ENCODE measurements at regions not wholly inside any gene's neighbourhood (a gene's known extent, or its start where the extent isn't known, plus 50 kb on each side); places are given as distances from the start of the nearest gene placed in this dataset.

DNA sequence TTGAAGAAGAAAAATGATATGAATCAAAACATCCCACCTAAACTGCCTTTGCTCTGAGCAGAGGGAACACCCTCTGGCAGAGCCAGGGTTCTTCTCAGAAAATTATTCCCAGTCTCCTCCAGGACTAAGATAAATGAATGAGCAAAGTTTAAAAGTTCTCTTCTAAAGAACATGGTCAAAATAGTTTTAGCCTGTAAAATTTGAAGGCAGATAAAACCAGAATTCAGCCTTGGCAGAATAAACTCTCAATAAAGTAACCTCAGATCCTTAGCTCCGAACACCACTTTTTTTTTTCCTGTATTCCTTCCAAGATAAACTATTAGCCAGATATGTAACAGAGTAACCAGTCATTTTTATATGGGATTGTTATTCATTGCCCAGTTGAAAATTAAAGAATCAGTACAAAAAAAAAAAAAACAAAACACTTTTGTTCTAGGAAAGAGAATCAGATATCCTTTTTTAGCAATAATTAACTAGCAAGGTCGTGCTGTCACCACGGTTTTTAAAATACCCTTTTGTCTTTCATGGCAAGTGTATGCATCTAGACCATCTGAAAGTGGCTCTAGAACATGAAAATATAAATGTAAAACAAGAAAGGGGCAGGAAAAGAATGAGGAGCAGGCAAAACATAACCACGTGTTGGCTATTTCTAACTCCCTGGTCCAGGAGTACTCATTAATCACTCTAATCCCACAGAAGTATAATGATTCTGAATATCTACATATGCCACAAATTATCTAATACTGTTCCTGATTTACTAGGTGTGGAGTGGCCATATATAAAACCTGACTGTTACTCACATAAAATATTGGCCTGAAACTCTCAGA, 60.8 kb downstream of the CAPZA3 start:
- Mint-ChIP-seq H3K4me1 (no peaks in the 10 kb centered on the region), H3K9me3 (ENCODE audit: insufficient read depth) (peaks cover 3% of the 10 kb centered on the region), H3K27me3 (no peaks in the 10 kb centered on the region), H3K27ac (no peak overlapping the region), H3K4me3 (no peak overlapping the region)
- H3K9ac ChIP-seq (ENCODE audit: low read length) = no peak overlapping the region
- TF ChIP-seq, protein P1, sequence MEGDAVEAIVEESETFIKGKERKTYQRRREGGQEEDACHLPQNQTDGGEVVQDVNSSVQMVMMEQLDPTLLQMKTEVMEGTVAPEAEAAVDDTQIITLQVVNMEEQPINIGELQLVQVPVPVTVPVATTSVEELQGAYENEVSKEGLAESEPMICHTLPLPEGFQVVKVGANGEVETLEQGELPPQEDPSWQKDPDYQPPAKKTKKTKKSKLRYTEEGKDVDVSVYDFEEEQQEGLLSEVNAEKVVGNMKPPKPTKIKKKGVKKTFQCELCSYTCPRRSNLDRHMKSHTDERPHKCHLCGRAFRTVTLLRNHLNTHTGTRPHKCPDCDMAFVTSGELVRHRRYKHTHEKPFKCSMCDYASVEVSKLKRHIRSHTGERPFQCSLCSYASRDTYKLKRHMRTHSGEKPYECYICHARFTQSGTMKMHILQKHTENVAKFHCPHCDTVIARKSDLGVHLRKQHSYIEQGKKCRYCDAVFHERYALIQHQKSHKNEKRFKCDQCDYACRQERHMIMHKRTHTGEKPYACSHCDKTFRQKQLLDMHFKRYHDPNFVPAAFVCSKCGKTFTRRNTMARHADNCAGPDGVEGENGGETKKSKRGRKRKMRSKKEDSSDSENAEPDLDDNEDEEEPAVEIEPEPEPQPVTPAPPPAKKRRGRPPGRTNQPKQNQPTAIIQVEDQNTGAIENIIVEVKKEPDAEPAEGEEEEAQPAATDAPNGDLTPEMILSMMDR (IDR thresholded peaks at IDR 0.05) = no peak
- TF ChIP-seq EZH2 (IDR thresholded peaks at IDR 0.05; ENCODE audit: borderline replicate concordance, insufficient read depth, low read depth, low read length, poor library complexity, severe bottlenecking) = no peak
- no peak overlapping the region for H3K4me2 ChIP-seq (replicated peaks; ENCODE audit: low read depth, low read length, poor library complexity, severe bottlenecking)
- no peaks in the 10 kb centered on the region for H3K36me3 ChIP-seq (replicated peaks in 1 of 2; ENCODE audit: control extremely low read depth in 1 of 2, control insufficient read depth in 1 of 2, extremely low read depth in 1 of 2, insufficient read depth in 2 of 2, low read length in 1 of 2)
- H3K4me3 ChIP-seq (ENCODE audit: control extremely low read depth in 1 of 5, extremely low read depth in 1 of 5, insufficient read depth in 1 of 5, low read depth in 2 of 5, low read length in 4 of 5) = no peak overlapping the region
- no peaks in the 10 kb centered on the region for H3K4me1 ChIP-seq (ENCODE audit: control insufficient read depth in 2 of 2, insufficient read depth in 2 of 2, low read length in 2 of 2)
- no peak for DNase-seq
- H3K9me3 ChIP-seq (ENCODE audit: control extremely low read depth in 1 of 3, control insufficient read depth in 2 of 3, insufficient read depth in 1 of 3, low read length in 2 of 3) = no peaks in the 10 kb centered on the region
- ATAC-seq (ENCODE audit: low read depth) = no peak
- no peaks in the 10 kb centered on the region for H3K79me2 ChIP-seq (ENCODE audit: control insufficient read depth, insufficient read depth, low read length)
- H3K27ac ChIP-seq (ENCODE audit: low read length in 2 of 2) = no peak overlapping the region
- no peak overlapping the region for H2AFZ ChIP-seq (ENCODE audit: insufficient read depth, low read depth, low read length, poor library complexity, severe bottlenecking)
- no peaks in the 10 kb centered on the region for H3K27me3 ChIP-seq (replicated peaks in 1 of 4; ENCODE audit: control extremely low read depth in 1 of 4, control insufficient read depth in 3 of 4, insufficient read depth in 4 of 4, low read length in 3 of 4)
- no peaks in the 10 kb centered on the region for H4K20me1 ChIP-seq (ENCODE audit: control insufficient read depth, insufficient read depth, low read length, poor library complexity, severe bottlenecking)
- intact Hi-C loops (cut with micrococcal nuclease) = no loop called here
- no CpG with 5 or more reads among the region's 4 CpGs for WGBS (ENCODE audit: insufficient coverage)
- ChIA-PET POLR2A (no interaction called here), CTCF (no interaction called here)

DNA sequence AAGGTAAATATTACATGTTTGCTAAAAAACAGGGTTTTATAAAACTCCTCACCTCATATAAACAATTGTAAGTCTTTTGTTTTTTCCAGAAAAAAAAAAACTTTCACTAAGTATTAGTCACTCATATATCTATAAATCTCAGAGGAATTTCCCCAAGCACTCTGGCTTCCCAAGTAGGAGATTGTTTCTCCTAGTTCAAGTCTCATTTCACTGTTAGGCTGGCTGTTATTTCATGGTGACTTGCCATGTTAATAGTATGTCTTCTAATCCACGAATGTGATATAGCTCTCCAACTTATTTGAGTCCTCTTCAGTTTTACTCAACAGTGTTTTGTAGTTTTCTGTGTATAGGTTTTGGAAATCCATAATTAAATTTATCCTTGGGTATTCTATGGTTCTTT, 61.6 kb downstream of the CAPZA3 start:
- Histone ChIP-seq H3K4me1 (ENCODE audit: control insufficient read depth in 2 of 2, insufficient read depth in 2 of 2, low read length in 2 of 2) (no peaks in the 10 kb centered on the region), H3K79me2 (ENCODE audit: control insufficient read depth, insufficient read depth, low read length) (no peaks in the 10 kb centered on the region), H4K20me1 (ENCODE audit: control insufficient read depth, insufficient read depth, low read length, poor library complexity, severe bottlenecking) (no peaks in the 10 kb centered on the region), H3K36me3 (replicated peaks in 1 of 2; ENCODE audit: control extremely low read depth in 1 of 2, control insufficient read depth in 1 of 2, extremely low read depth in 1 of 2, insufficient read depth in 2 of 2, low read length in 1 of 2) (no peaks in the 10 kb centered on the region), H3K4me2 (replicated peaks; ENCODE audit: low read depth, low read length, poor library complexity, severe bottlenecking) (no peak overlapping the region), H3K27me3 (replicated peaks in 1 of 4; ENCODE audit: control extremely low read depth in 1 of 4, control insufficient read depth in 3 of 4, insufficient read depth in 4 of 4, low read length in 3 of 4) (no peaks in the 10 kb centered on the region), H3K9me3 (ENCODE audit: control extremely low read depth in 1 of 3, control insufficient read depth in 2 of 3, insufficient read depth in 1 of 3, low read length in 2 of 3) (no peaks in the 10 kb centered on the region), H2AFZ (ENCODE audit: insufficient read depth, low read depth, low read length, poor library complexity, severe bottlenecking) (no peak overlapping the region), H3K9ac (ENCODE audit: low read length) (no peak overlapping the region), H3K4me3 (ENCODE audit: control extremely low read depth in 1 of 5, extremely low read depth in 1 of 5, insufficient read depth in 1 of 5, low read depth in 2 of 5, low read length in 4 of 5) (no peak overlapping the region), H3K27ac (ENCODE audit: low read length in 2 of 2) (no peak overlapping the region)
- intact Hi-C loops (cut with micrococcal nuclease) = no loop called here
- CTCF ChIA-PET = no interaction called here
- no peak for DNase-seq
- peaks cover 3% of the 10 kb centered on the region for H3K9me3 Mint-ChIP-seq (ENCODE audit: insufficient read depth)
- ATAC-seq (ENCODE audit: low read depth) = no peak
- H3K27me3 Mint-ChIP-seq = no peaks in the 10 kb centered on the region
- H3K27ac Mint-ChIP-seq = no peak overlapping the region
- POLR2A ChIA-PET = no interaction called here
- TF ChIP-seq, protein P1 (IDR thresholded peaks at IDR 0.05) = no peak
- H3K4me3 Mint-ChIP-seq = no peak overlapping the region
- no CpG with 5 or more reads among the region's 1 CpG for WGBS (ENCODE audit: insufficient coverage)
- H3K4me1 Mint-ChIP-seq = no peaks in the 10 kb centered on the region

Data from B cell (primary cell).